ENCODE measurements at regions not wholly inside any gene's neighbourhood (a gene's known extent, or its start where the extent isn't known, plus 50 kb on each side); places are given as distances from the start of the nearest gene placed in this dataset.

DNA sequence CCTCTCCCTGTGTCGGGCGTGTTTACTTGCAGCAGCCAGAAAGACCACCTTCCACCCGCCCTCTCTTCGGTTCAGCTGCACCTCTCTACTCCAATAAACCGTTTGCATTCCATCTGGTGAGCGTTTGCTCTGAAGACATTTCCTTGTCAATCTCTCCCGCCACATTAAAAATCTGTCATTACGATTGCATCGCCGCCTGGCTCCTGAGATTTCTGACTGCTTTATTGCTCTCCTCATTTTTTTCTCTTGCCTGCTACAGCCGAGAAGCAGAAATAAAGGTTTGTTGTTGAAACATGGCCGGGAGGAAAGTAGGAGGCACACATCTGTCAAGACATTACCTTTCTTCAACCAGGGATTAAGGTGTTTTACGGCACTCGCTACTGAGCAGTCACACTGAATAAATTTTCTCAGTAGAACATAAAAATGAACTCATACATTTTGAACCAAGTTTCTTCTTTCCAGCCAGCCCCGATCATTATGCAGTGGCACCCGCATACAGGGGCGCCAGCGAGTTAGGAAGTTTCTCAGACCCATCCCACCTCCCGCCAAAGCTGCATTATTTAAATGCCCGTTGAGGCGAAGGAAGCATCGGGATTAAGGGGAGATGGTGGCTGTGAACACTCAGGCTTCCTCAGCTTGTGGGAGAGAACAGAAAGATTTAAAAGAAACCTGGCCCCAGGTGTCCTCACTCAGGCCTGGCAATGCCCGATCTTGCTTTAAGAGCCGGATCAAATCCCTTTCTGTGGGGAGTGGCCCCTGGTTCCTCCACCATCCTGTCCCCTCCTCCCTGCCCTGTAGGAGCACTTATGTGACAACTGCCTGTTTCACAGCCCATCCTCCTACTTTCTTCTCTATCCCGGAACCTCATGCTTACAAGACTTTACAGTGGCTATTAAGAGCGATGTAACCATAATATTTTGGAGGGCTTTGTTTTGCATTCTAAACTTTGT is 1108.9 kb downstream of the BCL11B start:
- ChIA-PET POLR2A (ENCODE audit: unreplicated experiment) (no interaction called here), CTCF (no interaction called here)
- Histone ChIP-seq H3K4me3 (ENCODE audit: insufficient read depth, low read depth, low read length) (no peak overlapping the region), H2AFZ (replicated peaks; ENCODE audit: low read length, poor library complexity) (no peak overlapping the region), H2BK20ac (ENCODE audit: low read depth, low read length) (no peak overlapping the region), H3K4me2 (ENCODE audit: low read depth, low read length) (no peak overlapping the region), H4K5ac (ENCODE audit: low read depth, low read length) (no peak overlapping the region), H3K79me1 (ENCODE audit: low read depth in 1 of 2, low read length in 2 of 2) (no peaks in the 10 kb centered on the region), H3K4ac (ENCODE audit: low read depth, low read length) (no peak overlapping the region), H3K27me3 (ENCODE audit: control insufficient read depth, insufficient read depth, low read length) (no peaks in the 10 kb centered on the region), H3K18ac (ENCODE audit: low read depth, low read length) (no peak overlapping the region), H3K9ac (ENCODE audit: low read depth, low read length) (no peak overlapping the region), H3K23ac (ENCODE audit: low read depth, low read length) (no peak overlapping the region), H4K8ac (ENCODE audit: low read depth in 2 of 2, low read length in 2 of 2) (no peak overlapping the region), H2BK5ac (ENCODE audit: low read depth, low read length, poor library complexity, severe bottlenecking) (no peak overlapping the region), H3K27ac (ENCODE audit: insufficient read depth, low read length) (no peak overlapping the region), H3K9me1 (ENCODE audit: insufficient read depth, low read length) (no peaks in the 10 kb centered on the region), H2BK120ac (ENCODE audit: low read depth, low read length) (no peak overlapping the region), H3K4me1 (ENCODE audit: control insufficient read depth, insufficient read depth, low read length) (no peaks in the 10 kb centered on the region), H2AK9ac (replicated peaks; ENCODE audit: low read depth, low read length, poor library complexity) (no peak overlapping the region), H3K9me3 (ENCODE audit: control insufficient read depth, insufficient read depth, low read length) (peaks cover 35% of the 10 kb centered on the region), H4K91ac (ENCODE audit: insufficient read depth, low read depth, low read length) (no peak overlapping the region), H3K14ac (replicated peaks; ENCODE audit: low read depth, low read length) (no peak overlapping the region), H3K36me3 (ENCODE audit: control insufficient read depth, insufficient read depth, low read length) (no peaks in the 10 kb centered on the region), H4K20me1 (ENCODE audit: insufficient read depth, low read length) (no peaks in the 10 kb centered on the region), H2BK15ac (ENCODE audit: low read depth, low read length) (no peak overlapping the region), H3K56ac (ENCODE audit: extremely low read depth, insufficient read depth, low read length) (no peak overlapping the region), H2AK5ac (ENCODE audit: low read depth, low read length) (no peak overlapping the region)
- dilution Hi-C loops (cut with HindIII; ENCODE audit: low sequenced_read_pairs, unreplicated experiment) (no loop called here), in situ Hi-C loops (cut with MboI; ENCODE audit: low sequenced_read_pairs) (no loop called here), intact Hi-C loops (cut with micrococcal nuclease) (no loop called here)
- no peak for TF ChIP-seq USF2 (IDR thresholded peaks at IDR 0.05; ENCODE audit: low read depth, low read length)
- no peak for TF ChIP-seq CTCF (conservative IDR thresholded peaks at IDR 0.05; ENCODE audit: low read depth, low read length)
- TF ChIP-seq RAD21 (IDR thresholded peaks at IDR 0.05; ENCODE audit: low read length) = no peak
- TF ChIP-seq CHD1 (IDR thresholded peaks at IDR 0.05; ENCODE audit: low read depth, low read length) = no peak
- no peak for TF ChIP-seq RCOR1 (IDR thresholded peaks at IDR 0.05; ENCODE audit: insufficient replicate concordance, low read length)
- no peak for TF ChIP-seq NFE2L2 (IDR thresholded peaks at IDR 0.05; ENCODE audit: low read depth, low read length)
- no peak for TF ChIP-seq CEBPB (IDR thresholded peaks at IDR 0.05; ENCODE audit: low read depth, low read length)
- no peak for TF ChIP-seq RFX5 (IDR thresholded peaks at IDR 0.05; ENCODE audit: low read depth, low read length)
- no peak for TF ChIP-seq MXI1 (IDR thresholded peaks at IDR 0.05; ENCODE audit: borderline replicate concordance, low read depth, low read length)
- no peak for TF ChIP-seq ELK1 (IDR thresholded peaks at IDR 0.05; ENCODE audit: borderline replicate concordance, low read depth, low read length)
- ATAC-seq (ENCODE audit: low read depth) (no peak), DNase-seq (no peak)
- WGBS, 2 experiments (ENCODE audit: extremely low coverage in 2 of 2, insufficient read length in 1 of 2) = 56% methylated on average over 5 of the region's 26 CpGs; no CpG with 5 or more reads in 1 of the 2 experiments
- BruUV-seq (replicated peaks) = no TSS peak

Data from IMR-90 (cell line).